Pancreas (tissue), 10 donors: ENCODE measurements at regions not wholly inside any gene's neighbourhood (a gene's known extent, or its start where the extent isn't known, plus 50 kb on each side); places are given as distances from the start of the nearest gene placed in this dataset.
A peak's percentile ranks its signal among the peaks of the same experiment; 100 is the strongest.

Experiments
- ATAC-seq, 4 donors: fragments of 200-7000 bp; cut with Tn5 transposase; one replicate each; pipeline versions ENCODE4 v1.8.0 to v1.9.1; 2020; ENCODE audit warnings: mild to moderate bottlenecking in 4 of 4, moderate library complexity in 4 of 4
- DNase-seq, 6 donors: peaks; one replicate each; pipeline ENCODE4 v3.0.0-alpha.2; 2020
- FAIRE-seq: peaks from 2 replicates; lab custom pipeline; 2012; peaks lifted over from hg19 to GRCh38; lab: Jason Lieb, UNC
- H3K27ac ChIP-seq, 4 donors: fragments of 200-600 bp; sonication (generic); 1 replicate in 3 of 4; 2 replicates in 1 of 4; pipeline versions ENCODE4 v1.5.0 to v1.8.0; 2020
- H3K27me3 ChIP-seq, 4 donors: fragments of 200-600 bp; one replicate each; pipeline ENCODE4 v1.8.0; 2021
- H3K36me3 ChIP-seq, 3 donors: fragments of 200-600 bp; sonication (generic) in 1 of 3; one replicate each; pipeline versions ENCODE4 v1.5.0 to v1.8.0; 2020 to 2021
- H3K4me1 ChIP-seq, 3 donors: fragments of 200-600 bp; one replicate each; pipeline ENCODE4 v1.8.0; 2021
- H3K4me3 ChIP-seq, 4 donors: fragments of 200-600 bp; sonication (generic) in 2 of 4; one replicate each; pipeline versions ENCODE4 v1.5.0 to v1.8.0; 2020 to 2021
- H3K9me3 ChIP-seq, 4 donors: fragments of 200-600 bp; one replicate each; pipeline ENCODE4 v1.8.0; 2021
- WGBS, 2 donors: extraction: QIAGEN DNeasy Blood & Tissue Kit; methylation state at CpG; one replicate each; pipeline ENCODE4 v1.1.7; 2013; 5-methylcytosine and 5-hydroxymethylcytosine counted together
- intact Hi-C, 3 donors: fragments of 100-400 bp; cut with DNase I; formaldehyde crosslinking; loops; one replicate each; pipeline versions ENCODE4 v1.11.1 to v1.14.2; 2022
- TF ChIP-seq, protein P1 (sequence below), 4 donors: fragments of 200-600 bp; sonication (generic) in 3 of 4; IDR thresholded peaks; one replicate each; pipeline versions ENCODE4 v1.5.0 to v1.8.0; 2021; ENCODE audit warnings: antibody characterized with exemption in 4 of 4
- donor health status: healthy with polysubstance abuse.
- donor health status: DM: no; HTN: no; CAD: no; lungs with moderate emphysema.
- donor health status: DM: no; HTN: no; CAD: no.
- donor health status: control.
- donor health status: control.
- donor health status: Bipolar disorder and iron deficiency.
- donor health status: DM: yes; HTN: yes; CAD: no.
- donor health status: DM: no; HTN: no; CAD: no.
- donor health status: DM: no; HTN: no; CAD: no.
- donor health status: DM: yes; HTN: yes; CAD: no.

- H3K36me3 ChIP-seq: no peaks in the 10 kb centered on the region
- WGBS, 2 donors: 76 to 85% methylated on average over 1 of the region's 1 CpG
- H3K4me1 ChIP-seq: peaks cover 17 to 30% (median 19%) of the 10 kb centered on the region in 3 donors
- no peaks in the 10 kb centered on the region for H3K27me3 ChIP-seq
- H3K4me3 ChIP-seq: no peak overlapping the region
- FAIRE-seq (no peak), ATAC-seq (no peak), DNase-seq (no peak)
- intact Hi-C loops: no loop called here
- peak overlapping the region in 3 of 4 donors; percentile 50 to 82 (median 71) for H3K27ac ChIP-seq
- TF ChIP-seq, protein P1, sequence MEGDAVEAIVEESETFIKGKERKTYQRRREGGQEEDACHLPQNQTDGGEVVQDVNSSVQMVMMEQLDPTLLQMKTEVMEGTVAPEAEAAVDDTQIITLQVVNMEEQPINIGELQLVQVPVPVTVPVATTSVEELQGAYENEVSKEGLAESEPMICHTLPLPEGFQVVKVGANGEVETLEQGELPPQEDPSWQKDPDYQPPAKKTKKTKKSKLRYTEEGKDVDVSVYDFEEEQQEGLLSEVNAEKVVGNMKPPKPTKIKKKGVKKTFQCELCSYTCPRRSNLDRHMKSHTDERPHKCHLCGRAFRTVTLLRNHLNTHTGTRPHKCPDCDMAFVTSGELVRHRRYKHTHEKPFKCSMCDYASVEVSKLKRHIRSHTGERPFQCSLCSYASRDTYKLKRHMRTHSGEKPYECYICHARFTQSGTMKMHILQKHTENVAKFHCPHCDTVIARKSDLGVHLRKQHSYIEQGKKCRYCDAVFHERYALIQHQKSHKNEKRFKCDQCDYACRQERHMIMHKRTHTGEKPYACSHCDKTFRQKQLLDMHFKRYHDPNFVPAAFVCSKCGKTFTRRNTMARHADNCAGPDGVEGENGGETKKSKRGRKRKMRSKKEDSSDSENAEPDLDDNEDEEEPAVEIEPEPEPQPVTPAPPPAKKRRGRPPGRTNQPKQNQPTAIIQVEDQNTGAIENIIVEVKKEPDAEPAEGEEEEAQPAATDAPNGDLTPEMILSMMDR (IDR thresholded peaks at IDR 0.05): no peak
- no peaks in the 10 kb centered on the region for H3K9me3 ChIP-seq
Observed at GRCh38 chr1:39133340-39133684, 71.2 kb upstream of the MACF1 start.

GRCh38 chr1:39134768-39135333 lies 69.6 kb upstream of the MACF1 start:
- Histone ChIP-seq H3K4me1 (peaks cover 5 to 22% (median 5%) of the 10 kb centered on the region in 3 donors), H3K27ac (no peak overlapping the region), H3K36me3 (no peaks in the 10 kb centered on the region), H3K27me3 (no peaks in the 10 kb centered on the region), H3K4me3 (no peak overlapping the region), H3K9me3 (no peaks in the 10 kb centered on the region)
- ATAC-seq (no peak), DNase-seq (no peak), FAIRE-seq (no peak)
- TF ChIP-seq, protein P1 (IDR thresholded peaks at IDR 0.05): no peak
- intact Hi-C loops: no loop called here
- 95 to 98% methylated on average over 5 of the region's 5 CpGs for WGBS, 2 donors

DNA sequence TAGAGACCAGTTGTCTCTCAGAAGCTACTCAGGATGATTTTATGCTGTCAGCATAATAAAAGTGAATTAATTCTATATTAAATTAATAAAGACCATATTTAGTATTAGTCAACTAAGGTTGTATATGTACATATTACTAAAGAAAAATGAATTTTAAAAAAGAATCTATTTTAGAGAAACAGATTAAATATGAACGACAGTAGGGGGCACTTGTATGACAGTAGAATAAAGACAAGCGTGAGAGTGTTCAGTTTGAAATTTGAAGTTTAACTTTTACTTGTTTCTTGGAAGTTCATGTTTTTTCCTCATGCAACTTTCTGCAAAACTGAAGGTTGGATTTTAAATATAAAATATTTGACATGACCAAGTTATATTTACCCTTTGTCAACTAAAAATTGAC lies 67.9 kb upstream of the MACF1 start:
- H3K36me3 ChIP-seq: no peaks in the 10 kb centered on the region
- H3K27ac ChIP-seq: no peak overlapping the region
- intact Hi-C loops: no loop called here
- WGBS, 2 donors: 72 to 74% methylated on average over 2 of the region's 2 CpGs
- FAIRE-seq: no peak
- H3K4me3 ChIP-seq: no peak overlapping the region
- no peak for ATAC-seq
- peaks cover 0 to 16% (median 5%) of the 10 kb centered on the region in 3 donors for H3K4me1 ChIP-seq
- H3K27me3 ChIP-seq: no peaks in the 10 kb centered on the region
- TF ChIP-seq, protein P1 (IDR thresholded peaks at IDR 0.05): no peak
- no peaks in the 10 kb centered on the region for H3K9me3 ChIP-seq
- DNase-seq: no peak

- no peak for ATAC-seq
- WGBS, 2 donors: 79 to 80% methylated on average over 3 of the region's 3 CpGs
- H3K4me1 ChIP-seq: peaks cover 7 to 9% (median 7%) of the 10 kb centered on the region in 3 donors
- intact Hi-C loops: no loop called here
- H3K4me3 ChIP-seq: no peak overlapping the region
- TF ChIP-seq, protein P1 (IDR thresholded peaks at IDR 0.05): no peak
- DNase-seq: no peak
- no peaks in the 10 kb centered on the region for H3K9me3 ChIP-seq
- no peak overlapping the region for H3K27ac ChIP-seq
- FAIRE-seq: no peak
- H3K27me3 ChIP-seq: no peaks in the 10 kb centered on the region
- no peaks in the 10 kb centered on the region for H3K36me3 ChIP-seq
Observed at GRCh38 chr1:39139723-39140360, 64.7 kb upstream of the MACF1 start.

DNA sequence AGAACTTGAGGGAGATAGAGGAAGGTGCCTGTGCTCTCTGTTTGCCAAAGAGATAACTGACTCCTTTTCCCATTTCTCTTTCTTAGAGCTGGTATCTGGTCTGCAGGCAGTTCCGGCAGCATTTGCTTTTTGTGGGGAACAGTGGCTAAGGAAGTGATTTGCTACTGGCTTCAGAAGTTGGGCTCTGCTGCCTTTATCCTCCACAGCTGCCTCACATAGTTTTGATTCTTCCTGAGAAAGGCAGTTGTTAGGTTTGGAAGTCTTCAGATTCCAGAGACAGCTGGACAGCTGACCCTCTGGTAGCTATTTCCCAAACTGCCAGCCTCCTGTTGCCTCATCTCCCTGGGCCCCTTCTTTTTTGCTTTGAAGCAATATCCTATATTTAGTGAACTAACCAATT lies 62.6 kb upstream of the MACF1 start:
- ATAC-seq: no peak
- peaks cover 7 to 9% (median 7%) of the 10 kb centered on the region in 3 donors for H3K4me1 ChIP-seq

More for the DNA sequence above, 62.6 kb upstream of the MACF1 start:
- H3K36me3 ChIP-seq: no peaks in the 10 kb centered on the region
- TF ChIP-seq, protein P1 (IDR thresholded peaks at IDR 0.05): no peak
- no peak overlapping the region for H3K4me3 ChIP-seq
- H3K27me3 ChIP-seq: no peaks in the 10 kb centered on the region
- H3K27ac ChIP-seq: no peak overlapping the region
- no peaks in the 10 kb centered on the region for H3K9me3 ChIP-seq
- WGBS, 2 donors: 85 to 94% methylated on average over 1 of the region's 1 CpG
- intact Hi-C loops: no loop called here
- DNase-seq (no peak), FAIRE-seq (no peak)
